SU-DHL-6 (cell line): ENCODE measurements at regions not wholly inside any gene's neighbourhood (a gene's known extent, or its start where the extent isn't known, plus 50 kb on each side); places are given as distances from the start of the nearest gene placed in this dataset.

Experiments used
- EZH2phosphoT487 ChIP-seq: fragments of 200-600 bp; sonication (generic), shearing (Covaris generic); conservative IDR thresholded peaks from 2 replicates; pipeline ENCODE4 v1.6.1; 2018; ENCODE audit warnings: mild to moderate bottlenecking, antibody characterized with exemption, low read length, moderate library complexity, mixed read lengths
- TF ChIP-seq, protein P1 (sequence below): fragments of 200-600 bp; sonication (generic); IDR thresholded peaks from one replicate; pipeline ENCODE4 v1.5.1; 2017; ENCODE audit warnings: antibody characterized with exemption, mild to moderate bottlenecking, low read length, moderate library complexity; ENCODE audit not compliant: insufficient read depth, poor library complexity, severe bottlenecking

DNA sequence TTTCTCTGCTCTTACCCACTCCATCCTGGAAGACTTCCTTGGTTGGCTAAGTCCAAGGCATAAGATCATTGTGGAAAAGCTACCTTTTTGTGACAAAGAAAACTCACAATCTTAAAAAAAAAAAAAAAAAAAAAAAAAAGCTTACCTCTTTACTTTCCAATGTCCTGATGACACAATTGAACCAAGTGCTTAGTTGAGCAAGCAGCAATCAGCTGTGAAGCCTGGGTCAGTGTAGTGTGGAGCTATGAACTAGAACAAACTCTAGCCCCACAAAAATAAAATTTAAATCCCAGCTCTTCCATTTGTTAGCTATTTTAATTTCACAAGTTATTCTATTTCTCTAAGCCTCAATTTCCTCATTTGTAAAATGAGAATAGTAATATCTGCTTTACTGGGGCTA is 647.6 kb downstream of the LMO4 start:
- TF ChIP-seq, protein P1, sequence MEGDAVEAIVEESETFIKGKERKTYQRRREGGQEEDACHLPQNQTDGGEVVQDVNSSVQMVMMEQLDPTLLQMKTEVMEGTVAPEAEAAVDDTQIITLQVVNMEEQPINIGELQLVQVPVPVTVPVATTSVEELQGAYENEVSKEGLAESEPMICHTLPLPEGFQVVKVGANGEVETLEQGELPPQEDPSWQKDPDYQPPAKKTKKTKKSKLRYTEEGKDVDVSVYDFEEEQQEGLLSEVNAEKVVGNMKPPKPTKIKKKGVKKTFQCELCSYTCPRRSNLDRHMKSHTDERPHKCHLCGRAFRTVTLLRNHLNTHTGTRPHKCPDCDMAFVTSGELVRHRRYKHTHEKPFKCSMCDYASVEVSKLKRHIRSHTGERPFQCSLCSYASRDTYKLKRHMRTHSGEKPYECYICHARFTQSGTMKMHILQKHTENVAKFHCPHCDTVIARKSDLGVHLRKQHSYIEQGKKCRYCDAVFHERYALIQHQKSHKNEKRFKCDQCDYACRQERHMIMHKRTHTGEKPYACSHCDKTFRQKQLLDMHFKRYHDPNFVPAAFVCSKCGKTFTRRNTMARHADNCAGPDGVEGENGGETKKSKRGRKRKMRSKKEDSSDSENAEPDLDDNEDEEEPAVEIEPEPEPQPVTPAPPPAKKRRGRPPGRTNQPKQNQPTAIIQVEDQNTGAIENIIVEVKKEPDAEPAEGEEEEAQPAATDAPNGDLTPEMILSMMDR: no peak
- TF ChIP-seq EZH2phosphoT487: no peak
